Small intestine (tissue), 7 donors: ENCODE measurements at regions not wholly inside any gene's neighbourhood (a gene's known extent, or its start where the extent isn't known, plus 50 kb on each side); places are given as distances from the start of the nearest gene placed in this dataset.

ENCODE experiments used
- DNase-seq, 2 donors: peaks; one replicate each; pipeline versions ENCODE4 v3.0.0 to v3.0.0-alpha.2; 2013
- FAIRE-seq: peaks from 2 replicates; lab custom pipeline; 2012; peaks lifted over from hg19 to GRCh38; lab: Jason Lieb, UNC
- H3K27ac ChIP-seq, 3 donors: one replicate each; pipeline ENCODE4 v1.5.1; 2013; ENCODE audit warnings: low read length in 2 of 3, mild to moderate bottlenecking in 2 of 3, control low read depth in 1 of 3, inconsistent platforms in 1 of 3, low read depth in 1 of 3, moderate library complexity in 1 of 3
- H3K27me3 ChIP-seq, 3 donors: one replicate each; pipeline ENCODE4 v1.6.1; 2013; ENCODE audit warnings: low read length in 3 of 3, inconsistent platforms in 1 of 3; ENCODE audit not compliant: control insufficient read depth in 3 of 3, insufficient read depth in 3 of 3
- H3K36me3 ChIP-seq, 3 donors: one replicate each; pipeline ENCODE4 v1.6.1; 2013; ENCODE audit warnings: low read length in 3 of 3, inconsistent platforms in 1 of 3, low read depth in 1 of 3, mild to moderate bottlenecking in 1 of 3, moderate library complexity in 1 of 3; ENCODE audit not compliant: control insufficient read depth in 3 of 3, insufficient read depth in 2 of 3
- H3K4me1 ChIP-seq, 3 donors: one replicate each; pipeline ENCODE4 v1.6.1; 2013; ENCODE audit warnings: low read length in 2 of 3, inconsistent platforms in 1 of 3, low read depth in 1 of 3, mild to moderate bottlenecking in 1 of 3, moderate library complexity in 1 of 3; ENCODE audit not compliant: control insufficient read depth in 3 of 3, insufficient read depth in 2 of 3
- H3K4me3 ChIP-seq, 3 donors: one replicate each; pipeline ENCODE4 v1.5.1; 2013; ENCODE audit warnings: low read length in 3 of 3, control low read depth in 1 of 3, inconsistent platforms in 1 of 3, low read depth in 1 of 3, mild to moderate bottlenecking in 1 of 3, moderate library complexity in 1 of 3
- H3K9me3 ChIP-seq, 2 donors: one replicate each; pipeline ENCODE4 v1.6.1; 2013; ENCODE audit warnings: low read depth in 1 of 2, low read length in 1 of 2; ENCODE audit not compliant: control insufficient read depth in 2 of 2, insufficient read depth in 1 of 2
- WGBS, 3 donors: extraction: QIAGEN DNeasy Blood & Tissue Kit; methylation state at CpG; one replicate each; pipeline ENCODE4 v1.1.7; 2013; 5-methylcytosine and 5-hydroxymethylcytosine counted together
- donor health status: healthy with polysubstance abuse.
- donor health status: control.
- donor health status: control.
- donor health status: Bipolar disorder and iron deficiency.
- donor health status: healthy.

DNA sequence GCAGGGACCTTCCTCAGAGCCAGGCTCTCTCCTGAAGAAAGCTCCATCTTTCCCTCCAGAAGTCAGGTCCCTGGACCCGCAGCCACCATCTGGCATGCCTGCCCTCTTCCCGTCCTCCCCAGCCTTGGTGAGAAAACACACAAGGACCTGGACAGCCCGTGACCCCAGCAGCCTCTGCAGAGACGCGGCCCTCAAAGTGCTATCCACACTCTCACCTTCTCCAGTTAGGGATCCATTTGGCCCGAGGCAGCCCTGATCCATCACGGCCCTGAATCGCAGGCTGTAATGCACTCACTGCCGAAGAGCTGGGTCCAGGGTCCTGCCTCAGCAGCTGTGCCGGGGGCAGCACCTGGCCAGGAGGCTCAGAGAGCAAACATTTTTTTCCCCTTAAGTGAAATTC lies 185.1 kb downstream of the OLFM1 start:
- DNase-seq (no peak), FAIRE-seq (no peak)
- no peaks in the 10 kb centered on the region for H3K9me3 ChIP-seq
- H3K27ac ChIP-seq, result no peak overlapping the region
- H3K36me3 ChIP-seq, result no peaks in the 10 kb centered on the region
- H3K27me3 ChIP-seq, result peaks cover 0 to 2% (median 0%) of the 10 kb centered on the region in 3 donors
- H3K4me3 ChIP-seq, result no peak overlapping the region
- H3K4me1 ChIP-seq, result peaks cover 0 to 19% (median 0%) of the 10 kb centered on the region in 3 donors
- 65 to 79% (median 75%) methylated on average over 9 to 10 of the region's 10 CpGs for WGBS, 3 donors

GRCh38 chr9:135273008-135273407 lies 185.5 kb downstream of the OLFM1 start:
- WGBS, 3 donors, result 60 to 85% (median 82%) methylated on average over 7 of the region's 7 CpGs
- no peak for DNase-seq
- H3K9me3 ChIP-seq, result no peaks in the 10 kb centered on the region
- peaks cover 0 to 15% (median 0%) of the 10 kb centered on the region in 3 donors for H3K4me1 ChIP-seq
- no peak overlapping the region for H3K27ac ChIP-seq
- H3K36me3 ChIP-seq, result no peaks in the 10 kb centered on the region
- H3K4me3 ChIP-seq, result no peak overlapping the region
- H3K27me3 ChIP-seq, result peaks cover 0 to 2% (median 0%) of the 10 kb centered on the region in 3 donors
- no peak for FAIRE-seq

DNA sequence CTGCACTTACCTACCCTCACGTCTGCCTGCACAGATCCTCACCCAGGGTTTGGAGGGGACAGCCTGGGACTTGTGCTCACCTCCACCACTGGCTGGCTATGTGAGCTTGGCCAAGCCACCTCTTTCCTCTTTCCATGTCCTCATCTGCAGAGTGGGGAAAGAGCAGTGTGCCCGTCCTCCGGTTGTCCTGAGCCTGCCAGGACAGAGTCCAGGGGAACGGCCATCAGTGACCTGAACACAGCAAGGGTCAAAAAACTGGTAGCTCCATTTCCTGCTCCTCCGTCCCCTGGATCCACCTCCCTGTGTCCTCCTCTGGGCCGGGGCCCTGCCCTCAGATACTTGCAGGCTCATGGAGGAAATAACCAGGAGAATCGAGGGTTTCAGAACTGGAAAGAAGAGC lies 187.7 kb downstream of the OLFM1 start:
- Histone ChIP-seq H3K27me3 (peaks cover 0 to 2% (median 0%) of the 10 kb centered on the region in 3 donors), H3K4me3 (no peak overlapping the region), H3K4me1 (no peaks in the 10 kb centered on the region), H3K36me3 (no peaks in the 10 kb centered on the region), H3K9me3 (no peaks in the 10 kb centered on the region), H3K27ac (no peak overlapping the region)
- WGBS, 3 donors, result 73 to 77% (median 74%) methylated on average over 7 of the region's 7 CpGs
- no peak for FAIRE-seq
- no peak for DNase-seq

DNA sequence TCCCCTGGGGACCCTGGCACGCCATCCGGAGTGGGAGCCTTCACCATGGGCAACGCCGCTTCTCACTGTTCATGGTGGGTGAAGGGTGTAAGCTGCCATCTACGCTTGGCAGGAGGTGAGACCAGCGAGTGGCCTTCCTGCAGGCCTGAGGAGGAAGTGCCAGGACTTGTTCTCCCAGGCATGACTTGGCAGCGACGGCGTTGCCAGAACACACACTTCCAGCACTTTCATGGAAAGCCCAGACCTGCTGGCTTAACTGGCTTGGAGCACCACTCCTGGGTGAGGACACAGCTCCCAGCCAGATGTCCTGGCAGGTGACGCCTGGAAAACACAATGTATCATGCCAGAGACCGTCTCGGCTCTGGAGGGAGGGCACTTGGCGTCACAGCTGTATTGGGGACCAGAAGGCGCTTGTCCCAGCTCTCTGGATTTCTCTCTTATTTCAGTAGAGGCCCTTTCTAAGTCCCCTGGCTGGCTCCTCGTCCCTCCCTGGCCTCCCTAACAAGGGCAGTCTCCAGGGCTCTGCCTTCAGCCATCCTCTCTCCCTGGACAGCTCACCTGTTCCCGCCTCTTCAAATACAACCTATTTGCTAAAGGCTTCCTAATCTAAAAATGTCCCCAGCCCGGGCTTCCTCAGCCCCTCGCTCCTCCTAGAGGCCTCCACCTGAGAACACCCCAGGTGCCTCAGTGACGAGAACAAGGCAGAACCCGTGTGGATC lies 188.3 kb downstream of the OLFM1 start:
- no peak for FAIRE-seq
- Histone ChIP-seq H3K27ac (no peak overlapping the region), H3K4me1 (no peaks in the 10 kb centered on the region), H3K9me3 (no peaks in the 10 kb centered on the region), H3K36me3 (no peaks in the 10 kb centered on the region), H3K27me3 (peaks cover 0 to 2% (median 0%) of the 10 kb centered on the region in 3 donors), H3K4me3 (no peak overlapping the region)
- no peak for DNase-seq
- 61 to 83% (median 72%) methylated on average over 20 of the region's 20 CpGs for WGBS, 3 donors

DNA sequence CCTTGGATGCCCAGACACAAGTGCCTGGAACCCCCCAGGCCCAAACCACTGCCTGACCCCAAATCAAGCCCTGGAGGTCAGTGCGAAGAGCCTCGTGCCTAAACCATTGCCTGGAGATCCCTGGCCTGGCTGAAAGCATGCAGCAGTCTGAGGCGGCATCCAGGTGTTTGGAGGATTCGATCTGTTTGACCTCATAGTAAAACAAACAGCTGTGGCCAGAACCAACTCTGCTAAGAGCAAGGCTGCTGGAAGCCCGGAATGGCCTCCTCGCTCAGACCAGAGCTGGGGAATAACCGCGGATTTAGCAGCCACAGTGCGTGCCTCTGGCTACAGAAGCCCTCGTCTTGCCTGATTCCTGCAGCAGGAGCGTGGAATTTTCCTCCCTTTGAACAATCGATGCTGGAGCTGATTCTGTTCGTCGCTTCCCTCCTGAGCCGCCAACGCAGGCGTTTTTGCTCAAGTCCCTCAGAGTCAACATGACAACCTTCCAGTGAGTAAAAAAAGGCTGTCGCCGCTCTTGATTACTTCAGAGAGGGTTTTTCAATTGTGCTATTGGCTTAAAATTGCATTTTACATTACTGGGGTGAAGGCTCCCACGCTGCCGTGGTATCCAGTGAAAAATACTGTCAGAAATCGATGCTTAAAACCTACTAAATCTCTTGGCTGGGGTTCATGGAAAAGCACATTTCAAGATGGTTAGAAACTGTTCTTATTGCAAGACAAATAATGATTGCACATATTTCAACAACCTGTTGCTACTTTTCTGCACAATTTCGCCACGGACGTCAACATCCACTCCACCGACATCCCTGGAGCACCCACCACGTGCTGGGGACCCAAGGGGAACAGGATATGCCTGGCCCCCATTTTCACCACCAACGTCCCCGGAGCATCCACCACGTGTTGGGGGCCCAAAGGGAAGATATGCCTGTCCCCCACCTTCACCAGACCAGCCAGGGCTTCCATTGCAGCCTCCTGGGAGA lies 190.0 kb downstream of the OLFM1 start:
- no peak overlapping the region for H3K4me3 ChIP-seq
- H3K27ac ChIP-seq, result no peak overlapping the region
- H3K9me3 ChIP-seq, result no peaks in the 10 kb centered on the region
- peaks cover 0 to 10% (median 0%) of the 10 kb centered on the region in 3 donors for H3K4me1 ChIP-seq
- peaks cover 0 to 2% (median 0%) of the 10 kb centered on the region in 3 donors for H3K27me3 ChIP-seq
- DNase-seq, result no peak
- no peak for FAIRE-seq
- H3K36me3 ChIP-seq, result no peaks in the 10 kb centered on the region
- 80 to 83% (median 82%) methylated on average over 30 of the region's 30 CpGs for WGBS, 3 donors

DNA sequence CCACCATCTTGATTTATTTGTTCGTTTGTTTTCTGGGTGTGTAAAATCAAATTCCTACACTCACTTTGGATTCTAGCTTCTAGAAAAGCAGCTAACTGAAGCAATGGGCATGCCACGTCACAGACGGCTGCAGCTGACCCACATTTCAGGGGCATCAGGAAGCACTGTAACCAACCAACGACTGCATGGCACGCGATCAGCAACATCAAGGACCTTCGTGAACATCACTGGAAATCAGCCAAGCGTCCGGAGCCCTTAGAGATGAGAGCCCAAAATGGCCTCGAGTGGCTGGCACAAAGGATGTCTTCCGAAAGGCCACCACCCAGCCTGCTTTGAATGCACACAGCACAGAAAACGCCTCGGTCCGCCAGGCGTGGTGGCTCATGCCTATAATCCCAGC lies 191.1 kb downstream of the OLFM1 start:
- Histone ChIP-seq H3K4me1 (peaks cover 0 to 12% (median 0%) of the 10 kb centered on the region in 3 donors), H3K36me3 (no peaks in the 10 kb centered on the region), H3K27me3 (no peaks in the 10 kb centered on the region), H3K9me3 (no peaks in the 10 kb centered on the region), H3K27ac (no peak overlapping the region), H3K4me3 (no peak overlapping the region)
- DNase-seq (no peak), FAIRE-seq (no peak)
- WGBS, 3 donors, result 86 to 89% (median 87%) methylated on average over 15 of the region's 15 CpGs

DNA sequence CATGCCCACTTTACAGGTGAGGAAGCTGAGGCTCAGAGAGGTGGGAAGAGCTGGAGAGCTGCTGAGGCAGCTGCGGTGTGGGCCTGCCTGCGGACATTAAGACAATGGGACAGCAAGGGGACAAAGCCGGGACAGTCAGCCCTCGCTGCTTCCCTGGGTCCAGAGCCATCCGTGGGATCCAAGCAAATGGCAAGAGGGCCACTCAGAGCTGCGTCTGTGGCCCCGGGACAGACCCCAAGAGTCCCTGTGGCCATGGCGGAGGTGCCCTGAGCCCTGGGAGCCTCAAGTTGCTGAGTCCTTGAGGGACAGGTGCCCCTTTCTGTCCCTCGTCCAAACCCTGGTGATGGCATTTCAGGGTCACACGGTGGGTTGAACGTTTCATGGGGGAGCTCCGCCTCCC lies 191.9 kb downstream of the OLFM1 start:
- FAIRE-seq (no peak), DNase-seq (no peak)
- Histone ChIP-seq H3K27ac (no peak overlapping the region), H3K4me3 (no peak overlapping the region), H3K27me3 (no peaks in the 10 kb centered on the region), H3K4me1 (peaks cover 0 to 12% (median 0%) of the 10 kb centered on the region in 3 donors), H3K36me3 (no peaks in the 10 kb centered on the region), H3K9me3 (no peaks in the 10 kb centered on the region)
- WGBS, 3 donors, result 83 to 85% (median 84%) methylated on average over 12 of the region's 12 CpGs

- Histone ChIP-seq H3K27me3 (no peaks in the 10 kb centered on the region), H3K4me1 (peaks cover 0 to 12% (median 0%) of the 10 kb centered on the region in 3 donors), H3K9me3 (no peaks in the 10 kb centered on the region), H3K27ac (no peak overlapping the region), H3K4me3 (no peak overlapping the region), H3K36me3 (no peaks in the 10 kb centered on the region)
- DNase-seq (no peak), FAIRE-seq (no peak)
- WGBS, 3 donors, result 85 to 89% (median 87%) methylated on average over 23 of the region's 23 CpGs
Measured at GRCh38 chr9:135279834-135280393, 192.4 kb downstream of the OLFM1 start.
